ENCODE measurements at regions not wholly inside any gene's neighbourhood (a gene's known extent, or its start where the extent isn't known, plus 50 kb on each side); places are given as distances from the start of the nearest gene placed in this dataset.
"Not testable (repeated sequence)": the region's sequence is repeated elsewhere in the genome, so short reads cannot be mapped to it uniquely, and the experiment has no call there.

- DNase-seq (ENCODE audit: low read depth), result no peak
- H3K4me3 ChIP-seq (ENCODE audit: low read depth, low read length), result no peak overlapping the region
- TF ChIP-seq CTCF (IDR thresholded peaks at IDR 0.05; ENCODE audit: low read depth, low read length, missing control alignments), result no peak
Observed at GRCh38 chr14:48714366-48714765, 871.8 kb downstream of the RPS29 start.

GRCh38 chr14:48710133-48710532 lies 876.0 kb downstream of the RPS29 start:
- DNase-seq (ENCODE audit: low read depth), result no peak
- TF ChIP-seq CTCF (IDR thresholded peaks at IDR 0.05; ENCODE audit: low read depth, low read length, missing control alignments), result no peak
- no peak overlapping the region for H3K4me3 ChIP-seq (ENCODE audit: low read depth, low read length)

GRCh38 chr14:48709277-48709785 lies 876.8 kb downstream of the RPS29 start:
- no peak overlapping the region for H3K4me3 ChIP-seq (ENCODE audit: low read depth, low read length)
- no peak for TF ChIP-seq CTCF (IDR thresholded peaks at IDR 0.05; ENCODE audit: low read depth, low read length, missing control alignments)
- no peak for DNase-seq (ENCODE audit: low read depth)

- H3K4me3 ChIP-seq (ENCODE audit: low read depth, low read length), result no peak overlapping the region
- no peak for DNase-seq (ENCODE audit: low read depth)
- no peak for TF ChIP-seq CTCF (IDR thresholded peaks at IDR 0.05; ENCODE audit: low read depth, low read length, missing control alignments)
Observed at GRCh38 chr14:48704639-48705038, 881.5 kb downstream of the RPS29 start.

GRCh38 chr14:48703728-48704467 lies 882.3 kb downstream of the RPS29 start:
- H3K4me3 ChIP-seq (ENCODE audit: low read depth, low read length), result no peak overlapping the region
- no peak for DNase-seq (ENCODE audit: low read depth)
- TF ChIP-seq CTCF (IDR thresholded peaks at IDR 0.05; ENCODE audit: low read depth, low read length, missing control alignments), result no peak

GRCh38 chr14:48697362-48697761 lies 888.8 kb downstream of the RPS29 start:
- not testable (repeated sequence) for H3K4me3 ChIP-seq (ENCODE audit: low read depth, low read length)

GRCh38 chr14:48693793-48694192 lies 892.4 kb downstream of the RPS29 start:
- DNase-seq (ENCODE audit: low read depth), result no peak
- TF ChIP-seq CTCF (IDR thresholded peaks at IDR 0.05; ENCODE audit: low read depth, low read length, missing control alignments), result no peak
- H3K4me3 ChIP-seq (ENCODE audit: low read depth, low read length), result no peak overlapping the region

More at GRCh38 chr14:48697362-48697761, 888.8 kb downstream of the RPS29 start:
- DNase-seq (ENCODE audit: low read depth), result not testable (repeated sequence)

Measured in GM12864 (cell line).